Prostate gland (tissue), 2 donors: ENCODE measurements at regions not wholly inside any gene's neighbourhood (a gene's known extent, or its start where the extent isn't known, plus 50 kb on each side); places are given as distances from the start of the nearest gene placed in this dataset.

Experiments used
- DNase-seq: peaks from one replicate; pipeline ENCODE4 v3.0.0-alpha.2; 2019; ENCODE audit warnings: low spot score
- H3K27ac ChIP-seq, 2 donors: fragments of 200-600 bp; sonication (generic); 2 replicates each; pipeline ENCODE4 v1.5.1; 2017 to 2019
- H3K27me3 ChIP-seq: fragments of 200-600 bp; sonication (generic); replicated peaks from 2 replicates; pipeline ENCODE4 v1.5.1; 2019; ENCODE audit not compliant: insufficient read depth
- H3K36me3 ChIP-seq, 2 donors: fragments of 200-600 bp; sonication (generic); 1 replicate in 1 of 2; 2 replicates in 1 of 2; pipeline versions ENCODE4 v1.5.1 to v1.8.1; 2017 to 2019
- H3K4me1 ChIP-seq: fragments of 200-600 bp; sonication (generic); replicated peaks from 2 replicates; pipeline ENCODE4 v1.5.1; 2019
- H3K4me3 ChIP-seq, 2 donors: fragments of 200-600 bp; sonication (generic); 2 replicates each; pipeline ENCODE4 v1.5.1; 2017 to 2019
- H3K9me3 ChIP-seq: fragments of 200-600 bp; sonication (generic); 2 replicates; pipeline ENCODE4 v1.5.1; 2017
- CTCF ChIP-seq, 4 experiments: fragments of 200-600 bp in 2 of 4; fragments of 450-650 bp in 2 of 4; sonication (generic) in 2 of 4; IDR thresholded peaks; 1 replicate in 3 of 4; 2 replicates in 1 of 4; pipeline ENCODE4 v1.5.1; 2016 to 2019; ENCODE audit warnings: antibody characterized with exemption in 4 of 4, mild to moderate bottlenecking in 2 of 4, moderate library complexity in 2 of 4
- POLR2A ChIP-seq: fragments of 450-650 bp; IDR thresholded peaks from one replicate; pipeline ENCODE4 v1.6.1; 2016; ENCODE audit warnings: antibody characterized with exemption, mild to moderate bottlenecking
- POLR2AphosphoS5 ChIP-seq: sonication (generic); formaldehyde crosslinking; IDR thresholded peaks from one replicate; pipeline ENCODE4 v1.6.1; 2017; ENCODE audit warnings: antibody characterized with exemption
- WGBS: methylation state at CpG from one replicate; pipeline ENCODE4 v1.1.5; 2018; 5-methylcytosine and 5-hydroxymethylcytosine counted together
- intact Hi-C: fragments of 100-400 bp; cut with DNase I; formaldehyde crosslinking; loops from one replicate; pipeline ENCODE4 v1.14.2; 2022

- no peak overlapping the region for H3K27ac ChIP-seq
- H3K36me3 ChIP-seq, result no peaks in the 10 kb centered on the region
- TF ChIP-seq CTCF (IDR thresholded peaks at IDR 0.05), result no peak
- no peak for TF ChIP-seq POLR2A
- no peak for TF ChIP-seq POLR2AphosphoS5
- WGBS, result 82% methylated on average over 1 of the region's 1 CpG
- H3K27me3 ChIP-seq, result no peaks in the 10 kb centered on the region
- no peak for DNase-seq
- H3K4me1 ChIP-seq, result no peaks in the 10 kb centered on the region
- H3K4me3 ChIP-seq, result no peak overlapping the region
- no peaks in the 10 kb centered on the region for H3K9me3 ChIP-seq
- intact Hi-C loops, result no loop called here
These were observed 66.9 kb upstream of the TMEM215 start for GRCh38 chr9:32716425-32716824.

- Histone ChIP-seq H3K4me3 (no peak overlapping the region), H3K27ac (no peak overlapping the region), H3K36me3 (no peaks in the 10 kb centered on the region), H3K27me3 (no peaks in the 10 kb centered on the region), H3K4me1 (no peaks in the 10 kb centered on the region), H3K9me3 (no peaks in the 10 kb centered on the region)
- 68% methylated on average over 4 of the region's 4 CpGs for WGBS
- intact Hi-C loops, result no loop called here
- no peak for DNase-seq
- no peak for TF ChIP-seq POLR2A
- TF ChIP-seq CTCF (IDR thresholded peaks at IDR 0.05), result no peak
- no peak for TF ChIP-seq POLR2AphosphoS5
These were observed 66.3 kb upstream of the TMEM215 start for GRCh38 chr9:32716955-32717543.

GRCh38 chr9:32722704-32723103, 60.6 kb upstream of the TMEM215 start:
- intact Hi-C loops, result loop anchor here (10.0 kb wide), 1 partner anchor 68 kb away; no protein-coding TSS in a partner anchor
- Histone ChIP-seq H3K27ac (no peak overlapping the region), H3K27me3 (no peaks in the 10 kb centered on the region), H3K4me1 (no peaks in the 10 kb centered on the region), H3K36me3 (no peaks in the 10 kb centered on the region), H3K4me3 (no peak overlapping the region), H3K9me3 (no peaks in the 10 kb centered on the region)
- WGBS, result 31% methylated on average over 7 of the region's 7 CpGs
- no peak for TF ChIP-seq CTCF (IDR thresholded peaks at IDR 0.05)
- no peak for TF ChIP-seq POLR2AphosphoS5
- TF ChIP-seq POLR2A, result no peak
- no peak for DNase-seq

- Histone ChIP-seq H3K9me3 (no peaks in the 10 kb centered on the region), H3K27ac (no peak overlapping the region), H3K27me3 (no peaks in the 10 kb centered on the region), H3K4me3 (no peak overlapping the region), H3K4me1 (no peaks in the 10 kb centered on the region), H3K36me3 (no peaks in the 10 kb centered on the region)
- intact Hi-C loops, result loop anchor here (10.0 kb wide), 1 partner anchor 69 kb away; no protein-coding TSS in a partner anchor
- no peak for DNase-seq
- WGBS, result 68% methylated on average over 5 of the region's 5 CpGs
- TF ChIP-seq CTCF (IDR thresholded peaks at IDR 0.05) (no peak), POLR2A (no peak), POLR2AphosphoS5 (no peak)
These were observed 59.5 kb upstream of the TMEM215 start for GRCh38 chr9:32723789-32724325.
